Astrocyte (in vitro differentiated cells and primary cell): ENCODE measurements at regions not wholly inside any gene's neighbourhood (a gene's known extent, or its start where the extent isn't known, plus 50 kb on each side); places are given as distances from the start of the nearest gene placed in this dataset.

Experiments used
- DNase-seq: peaks from one replicate; pipeline ENCODE4 v3.0.0-alpha.2; 2010; ENCODE audit warnings: low read depth
- FAIRE-seq: peaks from 2 replicates; lab custom pipeline; 2011; peaks lifted over from hg19 to GRCh38; lab: Jason Lieb, UNC
- H2AFZ ChIP-seq: 2 replicates; pipeline ENCODE4 v1.6.0; 2012; ENCODE audit warnings: low read depth, low read length, inconsistent platforms
- H3K27ac ChIP-seq: 2 replicates; pipeline ENCODE4 v1.5.1; 2011; ENCODE audit warnings: low read depth, low read length, inconsistent platforms
- H3K27me3 ChIP-seq: 2 replicates; pipeline ENCODE4 v1.6.0; 2011; ENCODE audit warnings: low read length, inconsistent platforms; ENCODE audit not compliant: insufficient read depth
- H3K36me3 ChIP-seq: 2 replicates; pipeline ENCODE4 v1.5.1; 2011; ENCODE audit warnings: low read length, inconsistent platforms; ENCODE audit not compliant: insufficient read depth
- H3K4me1 ChIP-seq: 2 replicates; pipeline ENCODE4 v1.5.1; 2011; ENCODE audit warnings: low read length, inconsistent platforms; ENCODE audit not compliant: insufficient read depth
- H3K4me2 ChIP-seq: 2 replicates; pipeline ENCODE4 v1.6.0; 2012; ENCODE audit warnings: low read length, inconsistent platforms
- H3K4me3 ChIP-seq: 2 replicates; pipeline ENCODE4 v1.5.1; 2011; ENCODE audit warnings: low read depth, mild to moderate bottlenecking, low read length, inconsistent platforms; ENCODE audit not compliant: insufficient read depth
- H3K79me2 ChIP-seq: 2 replicates; pipeline ENCODE4 v1.6.0; 2012; ENCODE audit warnings: mild to moderate bottlenecking, low read length, inconsistent platforms; ENCODE audit not compliant: insufficient read depth
- H3K9ac ChIP-seq: 2 replicates; pipeline ENCODE4 v1.6.0; 2012; ENCODE audit warnings: mild to moderate bottlenecking, low read length, inconsistent platforms
- H3K9me3 ChIP-seq: 2 replicates; pipeline ENCODE4 v1.5.1; 2012; ENCODE audit warnings: low read depth, mild to moderate bottlenecking, low read length, inconsistent platforms; ENCODE audit not compliant: insufficient read depth
- H4K20me1 ChIP-seq: 2 replicates; pipeline ENCODE4 v1.6.0; 2012; ENCODE audit warnings: low read length, inconsistent platforms; ENCODE audit not compliant: insufficient read depth
- H3K27ac Mint-ChIP-seq: one replicate; pipeline ENCODE4 v1.8.0; 2021; ENCODE audit warnings: mild to moderate bottlenecking, mixed read lengths; ENCODE audit not compliant: unreplicated experiment
- H3K27me3 Mint-ChIP-seq: one replicate; pipeline ENCODE4 v1.8.0; 2021; ENCODE audit warnings: low read depth, mixed read lengths; ENCODE audit not compliant: unreplicated experiment
- H3K36me3 Mint-ChIP-seq: one replicate; pipeline ENCODE4 v1.8.0; 2021; ENCODE audit warnings: low read depth, mixed read lengths; ENCODE audit not compliant: unreplicated experiment
- H3K4me1 Mint-ChIP-seq: one replicate; pipeline ENCODE4 v1.8.0; 2021; ENCODE audit warnings: low read depth, mixed read lengths; ENCODE audit not compliant: unreplicated experiment
- H3K4me3 Mint-ChIP-seq: one replicate; pipeline ENCODE4 v1.8.0; 2021; ENCODE audit warnings: mild to moderate bottlenecking, moderate library complexity, mixed read lengths; ENCODE audit not compliant: unreplicated experiment
- H3K9me3 Mint-ChIP-seq: one replicate; pipeline ENCODE4 v1.8.0; 2021; ENCODE audit warnings: mild to moderate bottlenecking, mixed read lengths; ENCODE audit not compliant: unreplicated experiment
- EZH2 ChIP-seq: IDR thresholded peaks from 2 replicates; pipeline ENCODE4 v1.6.1; 2012; ENCODE audit warnings: mild to moderate bottlenecking, low read length, inconsistent platforms; ENCODE audit not compliant: insufficient read depth
- TF ChIP-seq, protein P1 (sequence below): IDR thresholded peaks from 2 replicates; pipeline ENCODE4 v1.5.1; 2011; ENCODE audit warnings: low read depth, mild to moderate bottlenecking, inconsistent platforms, low read length, moderate library complexity; ENCODE audit not compliant: insufficient read depth

DNA sequence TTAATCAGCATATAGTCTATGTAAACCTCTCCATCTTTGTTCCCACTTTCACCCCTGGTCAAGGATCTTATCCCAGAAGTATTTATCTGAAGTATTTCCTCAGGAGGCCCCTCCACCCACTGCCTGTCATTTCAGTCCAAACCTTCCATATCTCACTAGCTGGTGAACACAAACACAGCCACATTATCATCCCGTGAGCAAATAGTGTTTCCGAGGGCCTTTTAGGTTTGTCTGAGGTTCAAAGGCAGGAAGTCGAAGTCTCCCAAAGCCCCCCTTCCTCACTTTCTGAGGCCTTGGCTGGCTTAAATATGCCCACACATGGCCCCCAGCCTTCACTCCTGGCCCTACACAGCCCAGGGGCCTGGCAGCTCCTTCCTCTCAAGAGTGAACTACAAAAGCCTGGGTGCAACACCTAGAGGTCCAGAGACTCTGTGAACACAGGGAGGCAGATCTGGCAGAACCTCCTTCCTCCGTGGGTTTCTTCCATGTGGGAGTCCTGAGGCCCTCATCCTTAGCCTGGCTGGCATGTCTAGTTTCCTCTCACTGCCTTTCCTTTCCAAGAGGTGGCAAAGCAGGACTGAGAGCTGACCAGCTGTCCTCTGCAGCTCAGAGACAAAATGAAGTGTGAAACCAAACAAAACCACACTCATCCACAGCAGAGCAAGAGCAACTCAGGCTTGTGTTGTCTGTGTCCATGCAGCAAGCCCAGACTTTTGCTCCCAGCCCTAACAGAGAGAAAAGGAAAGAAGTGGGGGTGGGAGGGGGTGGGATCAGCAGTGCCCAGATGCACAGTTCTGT lies 264.2 kb downstream of the SS18 start:
- no peak overlapping the region for H3K4me3 Mint-ChIP-seq
- H3K27me3 Mint-ChIP-seq, result no peaks in the 10 kb centered on the region
- H2AFZ ChIP-seq, result no peak overlapping the region
- H3K27ac ChIP-seq, result no peak overlapping the region
- peak; percentile 36 for DNase-seq
- H3K4me3 ChIP-seq, result no peak overlapping the region
- no peak overlapping the region for H3K9ac ChIP-seq
- no peaks in the 10 kb centered on the region for H3K9me3 ChIP-seq
- H3K36me3 ChIP-seq, result no peaks in the 10 kb centered on the region
- H4K20me1 ChIP-seq, result no peaks in the 10 kb centered on the region
- H3K4me2 ChIP-seq, result no peak overlapping the region
- peaks cover 40% of the 10 kb centered on the region for H3K4me1 Mint-ChIP-seq
- no peaks in the 10 kb centered on the region for H3K79me2 ChIP-seq
- H3K9me3 Mint-ChIP-seq, result no peaks in the 10 kb centered on the region
- H3K4me1 ChIP-seq, result peaks cover 15% of the 10 kb centered on the region
- no peak for TF ChIP-seq EZH2
- TF ChIP-seq, protein P1, sequence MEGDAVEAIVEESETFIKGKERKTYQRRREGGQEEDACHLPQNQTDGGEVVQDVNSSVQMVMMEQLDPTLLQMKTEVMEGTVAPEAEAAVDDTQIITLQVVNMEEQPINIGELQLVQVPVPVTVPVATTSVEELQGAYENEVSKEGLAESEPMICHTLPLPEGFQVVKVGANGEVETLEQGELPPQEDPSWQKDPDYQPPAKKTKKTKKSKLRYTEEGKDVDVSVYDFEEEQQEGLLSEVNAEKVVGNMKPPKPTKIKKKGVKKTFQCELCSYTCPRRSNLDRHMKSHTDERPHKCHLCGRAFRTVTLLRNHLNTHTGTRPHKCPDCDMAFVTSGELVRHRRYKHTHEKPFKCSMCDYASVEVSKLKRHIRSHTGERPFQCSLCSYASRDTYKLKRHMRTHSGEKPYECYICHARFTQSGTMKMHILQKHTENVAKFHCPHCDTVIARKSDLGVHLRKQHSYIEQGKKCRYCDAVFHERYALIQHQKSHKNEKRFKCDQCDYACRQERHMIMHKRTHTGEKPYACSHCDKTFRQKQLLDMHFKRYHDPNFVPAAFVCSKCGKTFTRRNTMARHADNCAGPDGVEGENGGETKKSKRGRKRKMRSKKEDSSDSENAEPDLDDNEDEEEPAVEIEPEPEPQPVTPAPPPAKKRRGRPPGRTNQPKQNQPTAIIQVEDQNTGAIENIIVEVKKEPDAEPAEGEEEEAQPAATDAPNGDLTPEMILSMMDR, result no peak
- H3K27ac Mint-ChIP-seq, result no peak overlapping the region
- FAIRE-seq, result no peak
- no peaks in the 10 kb centered on the region for H3K27me3 ChIP-seq
- no peaks in the 10 kb centered on the region for H3K36me3 Mint-ChIP-seq

DNA sequence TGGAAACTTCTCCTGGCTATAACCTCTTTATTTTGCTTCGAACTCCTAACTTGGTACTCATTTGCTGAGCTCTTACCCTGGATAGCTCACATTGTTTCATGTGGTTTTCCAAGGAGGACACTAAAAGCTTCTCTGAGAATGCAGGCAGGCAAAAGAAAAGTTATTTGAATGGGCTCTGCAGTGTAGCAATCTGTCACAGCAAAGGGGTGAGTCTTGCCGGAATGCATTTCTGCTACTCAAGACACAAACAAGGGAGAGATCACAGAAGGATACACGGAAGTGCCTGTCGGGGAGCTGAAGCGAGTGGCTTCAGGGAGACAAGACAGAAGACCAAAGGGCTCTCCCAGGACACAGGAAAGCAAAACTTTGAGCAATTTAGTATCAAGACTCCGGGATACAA lies 265.4 kb downstream of the SS18 start:
- Mint-ChIP-seq H3K27me3 (no peaks in the 10 kb centered on the region), H3K9me3 (no peaks in the 10 kb centered on the region), H3K27ac (no peak overlapping the region), H3K4me3 (no peak overlapping the region), H3K36me3 (no peaks in the 10 kb centered on the region), H3K4me1 (peaks cover 30% of the 10 kb centered on the region)
- H3K27me3 ChIP-seq, result no peaks in the 10 kb centered on the region
- H3K9me3 ChIP-seq, result no peaks in the 10 kb centered on the region
- no peaks in the 10 kb centered on the region for H3K36me3 ChIP-seq
- TF ChIP-seq, protein P1, result no peak
- TF ChIP-seq EZH2, result no peak
- no peak overlapping the region for H3K4me3 ChIP-seq
- no peak overlapping the region for H3K27ac ChIP-seq
- H3K79me2 ChIP-seq, result no peaks in the 10 kb centered on the region
- no peak overlapping the region for H3K9ac ChIP-seq
- FAIRE-seq (peak; percentile 9), DNase-seq (peak; percentile 36)
- peak overlapping the region; percentile 30 for H2AFZ ChIP-seq
- peaks cover 10% of the 10 kb centered on the region for H3K4me1 ChIP-seq
- H4K20me1 ChIP-seq, result no peaks in the 10 kb centered on the region
- no peak overlapping the region for H3K4me2 ChIP-seq

DNA sequence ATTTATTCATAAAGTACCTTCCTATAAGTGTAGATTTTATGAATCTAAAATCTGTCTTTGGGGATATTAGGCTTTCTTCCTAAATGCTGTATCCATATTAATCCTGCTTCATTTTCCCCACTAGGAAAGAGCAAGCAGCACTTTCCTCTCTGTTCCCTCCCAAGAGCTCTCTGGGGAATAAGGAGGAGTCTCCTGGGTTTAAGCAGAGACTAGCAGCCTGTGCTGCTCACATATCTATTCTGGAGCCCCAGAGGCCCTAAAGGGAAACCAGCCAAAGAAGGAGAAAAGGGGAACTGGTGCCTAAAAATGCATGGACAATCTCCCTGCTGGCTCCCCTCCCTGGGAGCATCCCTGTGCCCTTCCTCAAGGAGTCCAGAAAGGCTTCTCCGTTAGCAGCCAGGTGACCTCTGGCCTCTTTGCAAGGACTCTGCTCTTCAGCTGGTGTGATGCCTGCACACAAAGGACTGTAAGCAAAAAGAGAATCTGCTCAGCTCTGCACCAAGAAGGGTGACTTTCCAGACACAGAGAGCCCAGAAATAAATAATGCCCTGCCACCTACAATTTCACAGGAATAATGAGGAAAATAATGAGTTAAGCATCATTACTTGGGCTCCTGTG lies 270.6 kb downstream of the SS18 start:
- no peaks in the 10 kb centered on the region for H3K36me3 Mint-ChIP-seq

More for the DNA sequence above, 270.6 kb downstream of the SS18 start:
- Histone ChIP-seq H3K27ac (no peak overlapping the region), H3K9ac (no peak overlapping the region), H3K4me1 (no peaks in the 10 kb centered on the region), H2AFZ (no peak overlapping the region), H3K27me3 (no peaks in the 10 kb centered on the region), H3K4me3 (no peak overlapping the region), H3K79me2 (no peaks in the 10 kb centered on the region), H4K20me1 (no peaks in the 10 kb centered on the region), H3K9me3 (no peaks in the 10 kb centered on the region), H3K4me2 (no peak overlapping the region), H3K36me3 (no peaks in the 10 kb centered on the region)
- no peak overlapping the region for H3K4me3 Mint-ChIP-seq
- H3K27ac Mint-ChIP-seq, result no peak overlapping the region
- H3K27me3 Mint-ChIP-seq, result no peaks in the 10 kb centered on the region
- peaks cover 8% of the 10 kb centered on the region for H3K4me1 Mint-ChIP-seq
- H3K9me3 Mint-ChIP-seq, result no peaks in the 10 kb centered on the region
- TF ChIP-seq, protein P1, result no peak
- TF ChIP-seq EZH2, result no peak
- DNase-seq (no peak), FAIRE-seq (no peak)
